ENCODE measurements at regions not wholly inside any gene's neighbourhood (a gene's known extent, or its start where the extent isn't known, plus 50 kb on each side); places are given as distances from the start of the nearest gene placed in this dataset.

GRCh38 chr11:134758342-134758931 lies 346.4 kb upstream of the B3GAT1 start:
- DNase-seq = no peak

GRCh38 chr11:134757633-134758032 lies 345.6 kb upstream of the B3GAT1 start:
- DNase-seq = no peak

GRCh38 chr11:134756811-134757540 lies 344.9 kb upstream of the B3GAT1 start:
- no peak for DNase-seq

GRCh38 chr11:134755535-134755934 lies 343.5 kb upstream of the B3GAT1 start:
- no peak for DNase-seq

GRCh38 chr11:134754521-134755198 lies 342.6 kb upstream of the B3GAT1 start:
- no peak for DNase-seq

- no peak for DNase-seq
Observed at GRCh38 chr11:134753771-134754520, 341.9 kb upstream of the B3GAT1 start.

- no peak for DNase-seq
Observed at GRCh38 chr11:134752964-134753770, 341.1 kb upstream of the B3GAT1 start.

GRCh38 chr11:134752526-134752925 lies 340.5 kb upstream of the B3GAT1 start:
- no peak for DNase-seq

GRCh38 chr11:134751766-134752165 lies 339.7 kb upstream of the B3GAT1 start:
- DNase-seq = no peak

- DNase-seq = no peak
Observed at GRCh38 chr11:134751031-134751585, 339.1 kb upstream of the B3GAT1 start.

- no peak for DNase-seq
Observed at GRCh38 chr11:134750619-134751018, 338.6 kb upstream of the B3GAT1 start.

GRCh38 chr11:134749040-134749839 lies 337.2 kb upstream of the B3GAT1 start:
- DNase-seq = no peak

GRCh38 chr11:134746609-134747008 lies 334.6 kb upstream of the B3GAT1 start:
- no peak for DNase-seq

- DNase-seq = no peak
Observed at GRCh38 chr11:134745456-134745855, 333.4 kb upstream of the B3GAT1 start.

GRCh38 chr11:134743820-134744195 lies 331.8 kb upstream of the B3GAT1 start:
- no peak for DNase-seq

- no peak for DNase-seq
Observed at GRCh38 chr11:134742956-134743819, 331.1 kb upstream of the B3GAT1 start.

GRCh38 chr11:134742224-134742612 lies 330.2 kb upstream of the B3GAT1 start:
- DNase-seq = no peak

GRCh38 chr11:134741453-134742223 lies 329.6 kb upstream of the B3GAT1 start:
- no peak for DNase-seq

- DNase-seq = no peak
Observed at GRCh38 chr11:134740590-134741261, 328.7 kb upstream of the B3GAT1 start.
